Neural cell (in vitro differentiated cells): ENCODE measurements at regions not wholly inside any gene's neighbourhood (a gene's known extent, or its start where the extent isn't known, plus 50 kb on each side); places are given as distances from the start of the nearest gene placed in this dataset.

ENCODE experiments used
- H2AFZ ChIP-seq: fragments of 200-600, 300-800 bp; sonication (generic), shearing (Covaris generic); 2 replicates; pipeline ENCODE4 v1.6.0; 2014; ENCODE audit warnings: low read depth, mild to moderate bottlenecking, antibody characterized with exemption, low read length, moderate library complexity
- H3F3A ChIP-seq: fragments of 200-600 bp; shearing (Covaris generic); 2 replicates; pipeline ENCODE4 v1.6.1; 2016; ENCODE audit warnings: mild to moderate bottlenecking, moderate library complexity, mixed read lengths, antibody characterized with exemption, low read length; ENCODE audit not compliant: insufficient read depth, poor library complexity, severe bottlenecking
- H3K27ac ChIP-seq: fragments of 200-600, 300-800 bp; sonication (generic), shearing (Covaris generic); 2 replicates; pipeline ENCODE4 v1.5.1; 2014; ENCODE audit warnings: mild to moderate bottlenecking, low read length, moderate library complexity
- H3K27me3 ChIP-seq: fragments of 300-800, 200-600 bp; sonication (generic), shearing (Covaris generic); 2 replicates; pipeline ENCODE4 v1.6.0; 2014; ENCODE audit warnings: mild to moderate bottlenecking, low read depth, low read length, moderate library complexity; ENCODE audit not compliant: insufficient read depth
- H3K36me3 ChIP-seq: fragments of 300-800, 200-600 bp; sonication (generic), shearing (Covaris generic); 2 replicates; pipeline ENCODE4 v1.5.1; 2014; ENCODE audit warnings: mild to moderate bottlenecking, antibody characterized with exemption, low read length, moderate library complexity; ENCODE audit not compliant: insufficient read depth
- H3K4me2 ChIP-seq: fragments of 300-800, 200-600 bp; sonication (generic), shearing (Covaris generic); 2 replicates; pipeline ENCODE4 v1.6.0; 2014; ENCODE audit warnings: mild to moderate bottlenecking, low read length
- H3K4me3 ChIP-seq: fragments of 300-800, 200-600 bp; sonication (generic), shearing (Covaris generic); 2 replicates; pipeline ENCODE4 v1.5.1; 2014; ENCODE audit warnings: mild to moderate bottlenecking, low read length, moderate library complexity
- H3K79me2 ChIP-seq: fragments of 200-600 bp; shearing (Covaris generic); replicated peaks from 2 replicates; pipeline ENCODE4 v1.6.0; 2014; ENCODE audit warnings: mild to moderate bottlenecking, low read length, moderate library complexity; ENCODE audit not compliant: insufficient read depth
- H3K9ac ChIP-seq: fragments of 300-800, 200-600 bp; sonication (generic), shearing (Covaris generic); 2 replicates; pipeline ENCODE4 v1.6.1; 2016; ENCODE audit warnings: mild to moderate bottlenecking, low read length, mixed read lengths
- H3K9me2 ChIP-seq: fragments of 200-600 bp; shearing (Covaris generic); 2 replicates; pipeline ENCODE4 v1.6.1; 2016; ENCODE audit warnings: mild to moderate bottlenecking, low read length, mixed read lengths; ENCODE audit not compliant: insufficient read depth
- H3K9me3 ChIP-seq: fragments of 200-600, 300-800 bp; sonication (generic), shearing (Covaris generic); 2 replicates; pipeline ENCODE4 v1.6.1; 2016; ENCODE audit warnings: mild to moderate bottlenecking, mixed run types, low read length, moderate library complexity, mixed read lengths
- H4K20me1 ChIP-seq: fragments of 200-600 bp; shearing (Covaris generic); 2 replicates; pipeline ENCODE4 v1.6.1; 2016; ENCODE audit warnings: mild to moderate bottlenecking, mixed run types; ENCODE audit not compliant: insufficient read depth
- CTCF ChIP-seq: fragments of 450-650 bp; IDR thresholded peaks from 2 replicates; pipeline ENCODE4 v1.5.1; 2014; ENCODE audit warnings: antibody characterized with exemption, mild to moderate bottlenecking, moderate library complexity; ENCODE audit not compliant: poor library complexity, severe bottlenecking
- EP300 ChIP-seq: fragments of 450-650 bp; conservative IDR thresholded peaks from 2 replicates; pipeline ENCODE4 v1.6.1; 2014; ENCODE audit warnings: antibody characterized with exemption, mild to moderate bottlenecking, moderate library complexity; ENCODE audit not compliant: poor library complexity, severe bottlenecking
- EZH2 ChIP-seq: fragments of 200-600, 300-800 bp; shearing (Covaris generic), sonication (generic); IDR thresholded peaks from 2 replicates; pipeline ENCODE4 v1.6.1; 2014; ENCODE audit warnings: antibody characterized with exemption, low read length, borderline replicate concordance, mild to moderate bottlenecking; ENCODE audit not compliant: insufficient read depth, poor library complexity, severe bottlenecking
- MXI1 ChIP-seq: fragments of 450-650 bp; conservative IDR thresholded peaks from 2 replicates; pipeline ENCODE4 v1.6.1; 2014; ENCODE audit warnings: antibody characterized with exemption, mild to moderate bottlenecking; ENCODE audit not compliant: poor library complexity, severe bottlenecking
- POLR2AphosphoS5 ChIP-seq: IDR thresholded peaks from 2 replicates; pipeline ENCODE4 v1.6.1; 2012
- RAD21 ChIP-seq: fragments of 450-650 bp; conservative IDR thresholded peaks from 2 replicates; pipeline ENCODE4 v1.6.1; 2014; ENCODE audit warnings: antibody characterized with exemption, mild to moderate bottlenecking, moderate library complexity
- REST ChIP-seq: IDR thresholded peaks from 2 replicates; pipeline ENCODE4 v1.6.1; 2012; ENCODE audit warnings: borderline replicate concordance
- SMC3 ChIP-seq: fragments of 450-650 bp; conservative IDR thresholded peaks from 2 replicates; pipeline ENCODE4 v1.6.1; 2014; ENCODE audit warnings: antibody characterized with exemption, mild to moderate bottlenecking, moderate library complexity; ENCODE audit not compliant: poor library complexity
- TAF1 ChIP-seq: IDR thresholded peaks from 2 replicates; pipeline ENCODE4 v1.6.1; 2012; ENCODE audit warnings: low read depth

- Histone ChIP-seq H3K4me2 (no peak overlapping the region), H3K9me2 (no peaks in the 10 kb centered on the region), H3K9me3 (no peaks in the 10 kb centered on the region), H3K4me3 (no peak overlapping the region), H3K27me3 (no peaks in the 10 kb centered on the region), H4K20me1 (no peaks in the 10 kb centered on the region), H3K79me2 (no peaks in the 10 kb centered on the region), H2AFZ (no peak overlapping the region), H3K9ac (no peak overlapping the region), H3K36me3 (no peaks in the 10 kb centered on the region), H3K27ac (no peak overlapping the region), H3F3A (no peaks in the 10 kb centered on the region)
- TF ChIP-seq CTCF: no peak
- TF ChIP-seq SMC3: no peak
- no peak for TF ChIP-seq RAD21
- no peak for TF ChIP-seq EP300
- no peak for TF ChIP-seq TAF1
- no peak for TF ChIP-seq EZH2
- TF ChIP-seq POLR2AphosphoS5: no peak
- no peak for TF ChIP-seq MXI1
- no peak for TF ChIP-seq REST
Measured at GRCh38 chr4:115376866-115377265, 263.4 kb upstream of the NDST4 start.

- no peak overlapping the region for H3K4me3 ChIP-seq
- H3K9me3 ChIP-seq: no peaks in the 10 kb centered on the region
- H3F3A ChIP-seq: no peaks in the 10 kb centered on the region
- H3K27ac ChIP-seq: no peak overlapping the region
- H3K27me3 ChIP-seq: no peaks in the 10 kb centered on the region
- H3K4me2 ChIP-seq: no peak overlapping the region
- H4K20me1 ChIP-seq: no peaks in the 10 kb centered on the region
- no peak for TF ChIP-seq TAF1
- TF ChIP-seq REST: no peak
- TF ChIP-seq SMC3: no peak
- no peak for TF ChIP-seq EP300
- no peak for TF ChIP-seq POLR2AphosphoS5
- no peak for TF ChIP-seq EZH2
- no peak for TF ChIP-seq CTCF
- TF ChIP-seq MXI1: no peak
- no peak for TF ChIP-seq RAD21
- H2AFZ ChIP-seq: no peak overlapping the region
- H3K9me2 ChIP-seq: no peaks in the 10 kb centered on the region
- no peaks in the 10 kb centered on the region for H3K36me3 ChIP-seq
- no peaks in the 10 kb centered on the region for H3K79me2 ChIP-seq
- H3K9ac ChIP-seq: no peak overlapping the region
Measured at GRCh38 chr4:115374621-115375020, 261.2 kb upstream of the NDST4 start.
